ENCODE measurements at regions not wholly inside any gene's neighbourhood (a gene's known extent, or its start where the extent isn't known, plus 50 kb on each side); places are given as distances from the start of the nearest gene placed in this dataset.
"Not testable (repeated sequence)": the region's sequence is repeated elsewhere in the genome, so short reads cannot be mapped to it uniquely, and the experiment has no call there.

GRCh38 chr7:142450206-142450605, 192.3 kb upstream of the PRSS58 start:
- DNase-seq (ENCODE audit: low read depth in 4 of 4, low spot score in 3 of 4): no peak

- DNase-seq (ENCODE audit: low read depth in 4 of 4, low spot score in 3 of 4): not testable (repeated sequence)
Measured at GRCh38 chr7:142448857-142449256, 191.0 kb upstream of the PRSS58 start.

GRCh38 chr7:142447762-142448161, 189.9 kb upstream of the PRSS58 start:
- DNase-seq (ENCODE audit: low read depth in 4 of 4, low spot score in 3 of 4): no peak

GRCh38 chr7:142445019-142445686, 187.3 kb upstream of the PRSS58 start:
- DNase-seq (ENCODE audit: low read depth in 4 of 4, low spot score in 3 of 4): no peak

- DNase-seq (ENCODE audit: low read depth in 4 of 4, low spot score in 3 of 4): no peak
Measured at GRCh38 chr7:142443216-142444010, 185.6 kb upstream of the PRSS58 start.

GRCh38 chr7:142442396-142442795, 184.5 kb upstream of the PRSS58 start:
- DNase-seq (ENCODE audit: low read depth in 4 of 4, low spot score in 3 of 4): no peak

- no peak for DNase-seq (ENCODE audit: low read depth in 4 of 4, low spot score in 3 of 4)
Measured at GRCh38 chr7:142440906-142441411, 183.1 kb upstream of the PRSS58 start.

GRCh38 chr7:142440219-142440905, 182.5 kb upstream of the PRSS58 start:
- no peak for DNase-seq (ENCODE audit: low read depth in 4 of 4, low spot score in 3 of 4)

GRCh38 chr7:142439739-142440138, 181.9 kb upstream of the PRSS58 start:
- DNase-seq (ENCODE audit: low read depth in 4 of 4, low spot score in 3 of 4): no peak

GRCh38 chr7:142438923-142439515, 181.2 kb upstream of the PRSS58 start:
- no peak for DNase-seq (ENCODE audit: low read depth in 4 of 4, low spot score in 3 of 4)

- DNase-seq (ENCODE audit: low read depth in 4 of 4, low spot score in 3 of 4): no peak
Measured at GRCh38 chr7:142438235-142438922, 180.5 kb upstream of the PRSS58 start.

- DNase-seq (ENCODE audit: low read depth in 4 of 4, low spot score in 3 of 4): no peak
Measured at GRCh38 chr7:142437741-142438140, 179.9 kb upstream of the PRSS58 start.

- no peak for DNase-seq (ENCODE audit: low read depth in 4 of 4, low spot score in 3 of 4)
Measured at GRCh38 chr7:142436601-142437000, 178.7 kb upstream of the PRSS58 start.

- DNase-seq (ENCODE audit: low read depth in 4 of 4, low spot score in 3 of 4): not testable (repeated sequence)
Measured at GRCh38 chr7:142435606-142436005, 177.7 kb upstream of the PRSS58 start.

GRCh38 chr7:142434666-142435167, 176.9 kb upstream of the PRSS58 start:
- no peak for DNase-seq (ENCODE audit: low read depth in 4 of 4, low spot score in 3 of 4)

GRCh38 chr7:142434133-142434532, 176.3 kb upstream of the PRSS58 start:
- DNase-seq (ENCODE audit: low read depth in 4 of 4, low spot score in 3 of 4): not testable (repeated sequence)

- DNase-seq (ENCODE audit: low read depth in 4 of 4, low spot score in 3 of 4): no peak
Measured at GRCh38 chr7:142432377-142432776, 174.5 kb upstream of the PRSS58 start.

GRCh38 chr7:142431491-142431890, 173.6 kb upstream of the PRSS58 start:
- DNase-seq (ENCODE audit: low read depth in 4 of 4, low spot score in 3 of 4): no peak

GRCh38 chr7:142428094-142428493, 170.2 kb upstream of the PRSS58 start:
- no peak for DNase-seq (ENCODE audit: low read depth in 4 of 4, low spot score in 3 of 4)

GRCh38 chr7:142425281-142425680, 167.4 kb upstream of the PRSS58 start:
- DNase-seq (ENCODE audit: low read depth in 4 of 4, low spot score in 3 of 4): no peak

Measured in left renal pelvis (tissue), 4 donors.